HepG2 (cell line): ENCODE measurements at regions not wholly inside any gene's neighbourhood (a gene's known extent, or its start where the extent isn't known, plus 50 kb on each side); places are given as distances from the start of the nearest gene placed in this dataset.

Experiments used
- ATAC-seq: fragments of 200-7000 bp; cut with Tn5 transposase; 3 replicates; pipeline ENCODE4 v1.9.1; 2020; ENCODE audit warnings: mild to moderate bottlenecking, moderate library complexity
- BruUV-seq: library from RNA; stranded (reverse); fragments of 400-500 nt; replicated peaks from 2 replicates; lab custom pipeline; 2021; lab: Mats Ljungman, UMichigan
- CTCF ChIA-PET: fragments of 300-600 bp; formaldehyde crosslinking; extraction: SDS; loops from one replicate; lab custom pipeline; 2021; ENCODE audit warnings: low total read pairs, inconsistent platforms, low intra/inter-chr PET ratio; lab: Yijun Ruan, JAX
- POLR2A ChIA-PET: fragments of 350-600 bp; sonication (Branson Sonifier 250); formaldehyde crosslinking; loops from one replicate; lab custom pipeline; 2020; ENCODE audit warnings: antibody characterized with exemption, inconsistent platforms; lab: Yijun Ruan, JAX
- DNase-seq: peaks from one replicate; pipeline ENCODE4 v3.0.0-alpha.2; 2015; ENCODE audit warnings: low spot score
- FAIRE-seq: peaks from 3 replicates; lab custom pipeline; 2011; peaks lifted over from hg19 to GRCh38; lab: Jason Lieb, UNC
- H2AFZ ChIP-seq: one replicate; pipeline ENCODE4 v1.6.1; 2011; ENCODE audit warnings: low read length, inconsistent platforms
- H3K27ac ChIP-seq: fragments of 300-600 bp; 3 replicates; pipeline ENCODE4 v1.8.0; 2011; ENCODE audit warnings: mixed run types, mild to moderate bottlenecking, mixed read lengths, low read length, inconsistent platforms; ENCODE audit not compliant: insufficient read depth; ENCODE audit errors: extremely low read length
- H3K27me3 ChIP-seq, 2 experiments: fragments of 200-600 bp in 1 of 2; 2 replicates in 1 of 2; 3 replicates in 1 of 2; pipeline versions ENCODE4 v1.6.0 to v1.8.0; 2011; ENCODE audit warnings: low read length in 2 of 2, mild to moderate bottlenecking in 2 of 2, moderate library complexity in 2 of 2, inconsistent platforms in 1 of 2; ENCODE audit not compliant: insufficient read depth in 2 of 2, control insufficient read depth in 1 of 2
- H3K36me3 ChIP-seq, 2 experiments: fragments of 200-600 bp in 1 of 2; replicated peaks in 1 of 2; 2 replicates in 1 of 2; 3 replicates in 1 of 2; pipeline versions ENCODE4 v1.5.1 to v1.8.0; 2011; ENCODE audit warnings: low read length in 2 of 2, inconsistent platforms in 1 of 2; ENCODE audit not compliant: insufficient read depth in 2 of 2, control insufficient read depth in 1 of 2
- H3K4me1 ChIP-seq: 2 replicates; pipeline ENCODE4 v1.5.1; 2012; ENCODE audit warnings: low read length, inconsistent platforms; ENCODE audit not compliant: insufficient read depth
- H3K4me2 ChIP-seq: 2 replicates; pipeline ENCODE4 v1.6.0; 2011; ENCODE audit warnings: low read depth, low read length, inconsistent platforms
- H3K4me3 ChIP-seq, 3 experiments: fragments of 200-600 bp in 1 of 3; sonication (generic), shearing (Covaris generic) in 1 of 3; replicated peaks in 1 of 3; 2 replicates each; pipeline ENCODE4 v1.5.1; 2011 to 2016; ENCODE audit warnings: low read length in 3 of 3, inconsistent platforms in 2 of 3, low read depth in 2 of 3, mild to moderate bottlenecking in 2 of 3, control low read depth in 1 of 3, mixed read lengths in 1 of 3; ENCODE audit not compliant: insufficient read depth in 1 of 3
- H3K79me2 ChIP-seq: one replicate; pipeline ENCODE4 v1.6.1; 2011; ENCODE audit warnings: low read length, inconsistent platforms; ENCODE audit not compliant: insufficient read depth
- H3K9ac ChIP-seq: 2 replicates; pipeline ENCODE4 v1.6.0; 2011; ENCODE audit warnings: mild to moderate bottlenecking, low read depth, low read length, inconsistent platforms; ENCODE audit not compliant: insufficient read depth
- H3K9me3 ChIP-seq: 2 replicates; pipeline ENCODE4 v1.5.1; 2012; ENCODE audit warnings: mild to moderate bottlenecking, low read length
- H4K20me1 ChIP-seq: 2 replicates; pipeline ENCODE4 v1.6.0; 2011; ENCODE audit warnings: inconsistent platforms, mild to moderate bottlenecking, low read length, moderate library complexity; ENCODE audit not compliant: insufficient read depth
- FOSL2 ChIP-seq: sonication (generic); formaldehyde crosslinking; IDR thresholded peaks from 2 replicates; pipeline ENCODE4 v1.4.0; 2020; ENCODE audit warnings: missing genetic modification reagents
- HNF4G ChIP-seq, 2 experiments: sonication (generic) in 1 of 2; formaldehyde crosslinking in 1 of 2; IDR thresholded peaks; 2 replicates each; pipeline versions ENCODE4 v1.4.0 to v1.6.1; 2011 to 2020; ENCODE audit warnings: borderline replicate concordance in 2 of 2, low read depth in 2 of 2, mild to moderate bottlenecking in 2 of 2, low read length in 1 of 2, missing genetic modification reagents in 1 of 2, moderate library complexity in 1 of 2
- IKZF1 ChIP-seq: fragments of 450-650 bp; IDR thresholded peaks from 2 replicates; pipeline ENCODE4 v1.7.1; 2016
- IKZF4 ChIP-seq: sonication (generic); formaldehyde crosslinking; IDR thresholded peaks from 2 replicates; pipeline ENCODE4 v1.5.1; 2020; ENCODE audit warnings: borderline replicate concordance, mild to moderate bottlenecking, low read depth, missing genetic modification reagents; ENCODE audit errors: not compliant biosample characterization
- IKZF5 ChIP-seq: IDR thresholded peaks from 2 replicates; pipeline ENCODE4 v1.6.1; 2018; ENCODE audit warnings: missing genetic modification reagents, mild to moderate bottlenecking, missing compliant biosample characterization
- ISL2 ChIP-seq: sonication (generic); formaldehyde crosslinking; IDR thresholded peaks from 2 replicates; pipeline ENCODE4 v1.5.0; 2020; ENCODE audit warnings: missing genetic modification reagents
- MED13 ChIP-seq: sonication (generic); formaldehyde crosslinking; IDR thresholded peaks from 2 replicates; pipeline ENCODE4 v1.5.0; 2020; ENCODE audit warnings: missing genetic modification reagents
- PTBP1 ChIP-seq: fragments of 200-400 bp; formaldehyde crosslinking; IDR thresholded peaks from 2 replicates; pipeline ENCODE4 v1.6.1; 2018; ENCODE audit warnings: low read length, low read depth; ENCODE audit not compliant: poor library complexity, severe bottlenecking
- RBM39 ChIP-seq: fragments of 200-400 bp; formaldehyde crosslinking; IDR thresholded peaks from one replicate; pipeline ENCODE4 v1.6.1; 2018; ENCODE audit warnings: antibody characterized with exemption, mild to moderate bottlenecking, low read depth, low read length; ENCODE audit not compliant: poor library complexity, severe bottlenecking
- RNF2 ChIP-seq: fragments of 450-650 bp; conservative IDR thresholded peaks from 2 replicates; pipeline ENCODE4 v1.6.1; 2016; ENCODE audit warnings: low read depth
- SNAI1 ChIP-seq: sonication (generic); formaldehyde crosslinking; IDR thresholded peaks from 2 replicates; pipeline ENCODE4 v1.5.0; 2020; ENCODE audit warnings: mild to moderate bottlenecking, missing genetic modification reagents, borderline replicate concordance
- TBL1XR1 ChIP-seq: fragments of 150-350 bp; IDR thresholded peaks from 2 replicates; pipeline ENCODE4 v1.6.1; 2014; ENCODE audit warnings: borderline replicate concordance, low read length; ENCODE audit not compliant: partially characterized antibody
- WIZ ChIP-seq: sonication (generic); formaldehyde crosslinking; IDR thresholded peaks from 2 replicates; pipeline ENCODE4 v1.5.1; 2020; ENCODE audit warnings: mild to moderate bottlenecking, missing genetic modification reagents
- ZBTB8A ChIP-seq: sonication (generic); formaldehyde crosslinking; IDR thresholded peaks from 2 replicates; pipeline ENCODE4 v1.4.0; 2020; ENCODE audit warnings: mild to moderate bottlenecking, low read depth, missing genetic modification reagents, borderline replicate concordance
- ZFP91 ChIP-seq: sonication (generic); formaldehyde crosslinking; IDR thresholded peaks from 2 replicates; pipeline ENCODE4 v1.9.0; 2022; ENCODE audit warnings: missing genetic modification reagents, mild to moderate bottlenecking, borderline replicate concordance
- ZNF34 ChIP-seq: sonication (generic); formaldehyde crosslinking; IDR thresholded peaks from 2 replicates; pipeline ENCODE4 v1.4.0; 2020; ENCODE audit warnings: mild to moderate bottlenecking, missing genetic modification reagents, borderline replicate concordance
- ZNF597 ChIP-seq: sonication (generic); formaldehyde crosslinking; IDR thresholded peaks from 2 replicates; pipeline ENCODE4 v1.5.0; 2020; ENCODE audit warnings: missing genetic modification reagents
- ZNF644 ChIP-seq: IDR thresholded peaks from 2 replicates; pipeline ENCODE4 v1.6.1; 2016; ENCODE audit warnings: low read depth
- ZNF660 ChIP-seq: sonication (generic); formaldehyde crosslinking; IDR thresholded peaks from 2 replicates; pipeline ENCODE4 v1.5.1; 2020; ENCODE audit warnings: mild to moderate bottlenecking, low read depth, missing genetic modification reagents, borderline replicate concordance
- WGBS: methylation state at CpG from one replicate; pipeline ENCODE4 v1.1.6; 2017; ENCODE audit warnings: low lambda C conversion rate; 5-methylcytosine and 5-hydroxymethylcytosine counted together
- in situ Hi-C: cut with HindIII; loops from 2 replicates; pipeline ENCODE4 v1.10.0; 2017; ENCODE audit warnings: low pct_unique_long_range_greater_than_20kb; ENCODE audit not compliant: extremely low pct_ligation_motif_present
- intact Hi-C: fragments of 100-400 bp; cut with micrococcal nuclease; formaldehyde crosslinking; loops from one replicate; pipeline ENCODE4 v1.10.0; 2022; ENCODE audit not compliant: unreplicated experiment

- POLR2A ChIA-PET = no interaction called here
These were observed 1484.9 kb upstream of the TMEM132C start for GRCh38 chr12:126782083-126782482.

More at GRCh38 chr12:126782083-126782482, 1484.9 kb upstream of the TMEM132C start:
- Histone ChIP-seq H3K27ac (no peak overlapping the region), H3K4me1 (no peaks in the 10 kb centered on the region), H3K36me3 (no peaks in the 10 kb centered on the region), H3K9me3 (peaks cover 19% of the 10 kb centered on the region), H3K27me3 (no peaks in the 10 kb centered on the region), H2AFZ (no peak overlapping the region), H3K79me2 (no peaks in the 10 kb centered on the region), H3K4me3 (no peak overlapping the region), H4K20me1 (no peaks in the 10 kb centered on the region), H3K9ac (no peak overlapping the region), H3K4me2 (no peak overlapping the region)
- no peak for TF ChIP-seq ZBTB8A
- TF ChIP-seq ZNF660 (CRISPR knock-in tag) = no peak
- no peak for TF ChIP-seq SNAI1 (CRISPR knock-in tag)
- no peak for TF ChIP-seq PTBP1
- no peak for TF ChIP-seq FOSL2 (CRISPR knock-in tag)
- TF ChIP-seq ZNF597 (CRISPR knock-in tag) = no peak
- no peak for TF ChIP-seq RBM39
- no peak for TF ChIP-seq ZNF34
- no peak for TF ChIP-seq IKZF1
- no peak for TF ChIP-seq IKZF5 (CRISPR knock-in tag)
- no peak for TF ChIP-seq TBL1XR1
- TF ChIP-seq RNF2 = no peak
- TF ChIP-seq MED13 (CRISPR knock-in tag) = no peak
- TF ChIP-seq ZFP91 (CRISPR knock-in tag) = no peak
- no peak for TF ChIP-seq ISL2
- no peak for TF ChIP-seq HNF4G (IDR thresholded peaks at IDR 0.05; ENCODE audit: borderline replicate concordance, low read depth, low read length)
- TF ChIP-seq HNF4G (CRISPR knock-in tag; IDR thresholded peaks at IDR 0.05; ENCODE audit: borderline replicate concordance, low read depth) = no peak
- TF ChIP-seq ZNF644 = no peak
- no peak for TF ChIP-seq IKZF4 (CRISPR knock-in tag)
- no peak for TF ChIP-seq WIZ (CRISPR knock-in tag)
- in situ Hi-C loops (no loop called here), intact Hi-C loops (loop anchor here (10.0 kb wide), 1 partner anchor 593 kb away; no protein-coding TSS in a partner anchor)
- ATAC-seq (no peak), DNase-seq (no peak), FAIRE-seq (no peak)
- WGBS = 0% methylated on average over 2 of the region's 2 CpGs
- CTCF ChIA-PET = no interaction called here
- BruUV-seq = no TSS peak
